KBM-7 (cell line): ENCODE measurements at regions not wholly inside any gene's neighbourhood (a gene's known extent, or its start where the extent isn't known, plus 50 kb on each side); places are given as distances from the start of the nearest gene placed in this dataset.
A peak's percentile ranks its signal among the peaks of the same experiment; 100 is the strongest.
"Not testable (repeated sequence)": the region's sequence is repeated elsewhere in the genome, so short reads cannot be mapped to it uniquely, and the experiment has no call there.

ENCODE experiments used
- DNase-seq: peaks from one replicate; pipeline ENCODE4 v3.0.0-alpha.2; 2015
- in situ Hi-C: fragments of 300-500 bp; cut with MboI; formaldehyde crosslinking; loops from 2 replicates; pipeline ENCODE4 v1.14.3; 2020; ENCODE audit warnings: low sequenced_read_pairs, low pct_unique_long_range_greater_than_20kb, mixed read lengths

GRCh38 chr4:82301390-82301789 lies 72.4 kb downstream of the HNRNPD start:
- in situ Hi-C loops, DNase-seq: not testable (repeated sequence)

DNA sequence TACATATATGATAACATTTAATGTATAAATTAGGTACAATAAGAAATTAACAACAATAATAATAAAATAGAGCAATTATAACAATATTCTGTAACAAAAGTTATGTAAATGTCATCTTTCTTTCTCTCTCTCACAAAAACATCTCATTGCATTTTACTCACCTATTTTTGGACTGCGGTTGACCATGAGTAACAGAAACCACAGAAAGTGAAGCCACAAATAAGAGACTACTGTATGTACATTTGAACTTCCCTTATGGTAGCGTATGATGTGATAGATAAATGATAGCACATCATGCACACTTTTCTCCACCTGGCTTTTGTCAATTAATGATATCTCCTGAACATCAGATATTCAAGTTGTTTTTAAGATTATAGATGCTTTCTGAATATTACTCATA lies 80.5 kb downstream of the HNRNPD start:
- in situ Hi-C loops, result no loop called here

DNA sequence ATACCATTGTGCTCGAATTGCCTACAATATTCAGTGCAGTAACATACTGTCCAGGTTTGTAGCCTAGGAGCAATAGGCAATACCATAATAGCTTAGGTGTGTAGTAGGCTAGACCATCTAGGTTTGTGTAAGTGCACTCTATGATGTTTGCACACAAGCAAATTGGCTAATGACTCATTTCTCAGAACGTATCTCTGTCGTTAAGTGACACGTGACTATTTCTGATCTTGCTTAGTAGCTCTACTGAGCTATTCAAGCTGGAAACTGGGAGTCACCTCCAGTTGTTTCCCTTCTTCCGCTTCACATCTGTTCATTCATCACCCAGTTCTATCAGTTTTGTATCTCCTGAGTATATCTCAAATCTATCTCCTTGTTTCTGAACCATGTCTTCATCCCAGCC lies 86.1 kb downstream of the HNRNPD start:
- no peak for DNase-seq
- in situ Hi-C loops, result no loop called here

More for the DNA sequence above, 80.5 kb downstream of the HNRNPD start:
- DNase-seq, result peak; percentile 76

- peak; percentile 97 for DNase-seq
- in situ Hi-C loops, result no loop called here
Measured at GRCh38 chr4:82284858-82285805, 88.7 kb downstream of the HNRNPD start.

GRCh38 chr4:82284475-82284857 lies 89.3 kb downstream of the HNRNPD start:
- DNase-seq, result no peak
- in situ Hi-C loops, result no loop called here

GRCh38 chr4:82282875-82283274 lies 90.9 kb downstream of the HNRNPD start:
- in situ Hi-C loops, result no loop called here
- DNase-seq, result no peak

DNA sequence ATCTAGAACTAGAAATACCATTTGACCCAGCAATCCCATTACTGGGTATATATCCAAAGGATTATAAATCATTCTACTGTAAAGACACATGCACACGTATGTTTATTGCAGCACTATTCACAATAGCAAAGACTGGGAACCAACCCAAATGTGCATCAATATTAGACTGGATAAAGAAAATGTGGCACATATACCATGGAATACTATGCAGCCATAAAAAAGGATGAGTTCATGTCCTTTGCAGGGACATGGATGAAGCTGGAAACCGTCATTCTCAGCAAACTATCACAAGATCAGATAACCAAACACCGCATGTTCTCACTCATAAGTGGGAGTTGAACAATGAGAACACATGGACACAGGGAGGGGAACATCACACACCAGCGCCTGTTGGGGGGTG lies 94.2 kb downstream of the HNRNPD start:
- in situ Hi-C loops, DNase-seq: not testable (repeated sequence)

- no peak for DNase-seq
- in situ Hi-C loops, result no loop called here
Measured at GRCh38 chr4:82276332-82276640, 97.5 kb downstream of the HNRNPD start.

- no peak for DNase-seq
Measured at GRCh38 chr4:82275431-82276331, 98.1 kb downstream of the HNRNPD start.

GRCh38 chr4:82274700-82275099 lies 99.1 kb downstream of the HNRNPD start:
- in situ Hi-C loops, DNase-seq: not testable (repeated sequence)

More at GRCh38 chr4:82275431-82276331, 98.1 kb downstream of the HNRNPD start:
- in situ Hi-C loops, result no loop called here

GRCh38 chr4:82272523-82272922 lies 101.3 kb downstream of the HNRNPD start:
- DNase-seq, in situ Hi-C loops: not testable (repeated sequence)

DNA sequence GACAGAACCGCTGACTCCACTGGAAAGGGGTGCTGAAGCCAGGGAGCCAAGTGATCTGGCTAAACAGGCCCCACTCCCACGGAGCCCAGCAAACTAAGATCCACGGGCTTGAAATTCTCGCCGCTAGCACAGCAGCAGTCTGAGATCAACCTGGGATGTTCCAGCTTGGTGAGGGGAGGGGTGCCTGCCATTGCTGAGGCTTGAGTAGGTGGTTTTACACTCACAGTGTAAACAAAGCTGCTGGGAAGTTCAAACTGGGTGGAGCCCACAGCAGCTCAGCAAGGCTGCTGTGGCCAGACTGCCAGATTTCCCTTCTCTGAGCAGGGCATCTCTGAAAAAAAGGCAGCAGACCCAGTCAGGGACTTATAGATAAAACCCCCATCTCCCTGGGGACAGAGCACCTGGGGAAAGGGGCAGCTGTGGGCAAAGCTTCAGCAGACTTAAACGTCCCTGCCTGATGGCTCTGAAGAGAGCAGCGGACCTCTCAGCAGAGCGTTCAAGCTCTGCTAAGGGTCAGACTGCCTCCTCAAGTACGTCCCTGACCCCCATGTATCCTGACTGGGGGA lies 101.8 kb downstream of the HNRNPD start:
- in situ Hi-C loops, DNase-seq: not testable (repeated sequence)

- no peak for DNase-seq
- in situ Hi-C loops, result no loop called here
Measured at GRCh38 chr4:82268826-82269193, 105.0 kb downstream of the HNRNPD start.

GRCh38 chr4:82268050-82268825 lies 105.6 kb downstream of the HNRNPD start:
- in situ Hi-C loops, result no loop called here
- DNase-seq, result peak; percentile 69

- no peak for DNase-seq
- in situ Hi-C loops, result no loop called here
Measured at GRCh38 chr4:82267506-82267905, 106.3 kb downstream of the HNRNPD start.

DNA sequence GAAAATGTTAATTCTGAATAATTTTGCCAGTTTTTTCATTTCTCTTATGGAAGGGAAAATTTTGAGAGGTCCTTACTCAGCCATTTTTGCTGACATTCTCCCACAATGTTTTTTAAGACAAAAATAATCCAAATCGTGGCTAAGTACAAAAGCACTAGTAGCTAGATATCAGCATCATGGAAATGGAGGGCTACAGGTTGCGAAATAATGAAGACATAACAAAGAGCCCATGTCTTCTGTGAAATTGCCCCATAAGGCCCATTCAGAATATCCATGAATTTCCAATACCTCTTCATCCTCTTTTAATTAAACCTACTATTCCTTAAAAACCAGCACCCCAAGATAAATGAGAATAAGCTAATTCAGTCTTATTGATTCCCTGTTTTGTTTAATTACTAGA lies 107.4 kb downstream of the HNRNPD start:
- in situ Hi-C loops, result no loop called here
- no peak for DNase-seq

- no peak for DNase-seq
- in situ Hi-C loops, result no loop called here
Measured at GRCh38 chr4:82261084-82261483, 112.7 kb downstream of the HNRNPD start.

- no peak for DNase-seq
- in situ Hi-C loops, result no loop called here
Measured at GRCh38 chr4:82260632-82261031, 113.2 kb downstream of the HNRNPD start.

DNA sequence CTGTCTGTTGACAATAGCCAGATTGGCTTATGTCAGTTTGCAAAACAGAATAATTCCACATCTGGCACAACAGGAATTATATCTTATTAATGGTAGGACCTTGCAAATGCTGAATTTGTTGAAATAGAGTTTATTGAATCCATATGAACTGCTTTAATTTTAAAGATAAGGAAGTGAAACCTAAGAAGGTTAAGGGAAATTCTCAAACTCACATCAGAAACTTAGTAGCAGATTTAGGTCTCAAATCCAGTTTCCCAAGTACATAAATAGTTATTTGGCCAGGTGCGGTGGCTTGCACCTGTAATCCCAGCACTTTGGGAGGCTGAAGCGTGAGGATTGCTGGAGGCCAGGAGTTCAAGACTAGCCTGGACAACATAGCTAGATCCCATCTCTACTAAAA lies 117.1 kb downstream of the HNRNPD start:
- DNase-seq, result no peak
- in situ Hi-C loops, result no loop called here
